HCT116 (cell line): ENCODE measurements at regions not wholly inside any gene's neighbourhood (a gene's known extent, or its start where the extent isn't known, plus 50 kb on each side); places are given as distances from the start of the nearest gene placed in this dataset.

ENCODE experiments used
- ATAC-seq: fragments of 200-7000 bp; cut with Tn5 transposase; 2 replicates; pipeline ENCODE4 v1.9.1; 2020; ENCODE audit warnings: mild to moderate bottlenecking, moderate library complexity
- BruUV-seq: library from RNA; stranded (reverse); fragments of 400-500 nt; replicated peaks from 2 replicates; lab custom pipeline; 2021; lab: Mats Ljungman, UMichigan
- CTCF ChIA-PET: fragments of 300-600 bp; sonication (Branson Sonifier 250); formaldehyde crosslinking; loops from one replicate; lab custom pipeline; 2021; ENCODE audit warnings: antibody characterized with exemption; lab: Charles Lee
- POLR2A ChIA-PET: fragments of 300-600, 350-600 bp; sonication (Branson Sonifier 250); formaldehyde crosslinking; loops from one replicate; lab custom pipeline; 2021; ENCODE audit warnings: antibody characterized with exemption; lab: Charles Lee
- RAD21 ChIA-PET, 2 experiments: fragments of 300-600 bp; sonication (Branson Sonifier 250); formaldehyde crosslinking; loops; one replicate each; lab custom pipeline; 2023; ENCODE audit warnings: low total read pairs in 2 of 2; ENCODE audit not compliant: uncharacterized antibody in 2 of 2, unreplicated experiment in 2 of 2, low non-redundant PET in 1 of 2; lab: Charles Lee
- DNase-seq: peaks from one replicate; pipeline ENCODE4 v3.0.0-alpha.2; 2010; ENCODE audit warnings: low read depth, low spot score
- H2AFZ ChIP-seq: fragments of 200-600 bp; shearing (Covaris generic), sonication (generic); 2 replicates; pipeline ENCODE4 v1.6.1; 2017; ENCODE audit warnings: low read depth, mixed run types, mixed read lengths, antibody characterized with exemption, low read length; ENCODE audit not compliant: poor library complexity, severe bottlenecking
- H3K27ac ChIP-seq: 2 replicates; pipeline ENCODE4 v1.5.1; 2012; ENCODE audit warnings: low read depth, low read length
- H3K27me3 ChIP-seq: fragments of 200-600 bp; sonication (generic); 2 replicates; pipeline ENCODE4 v1.6.1; 2016; ENCODE audit warnings: mixed run types, low read length, mixed read lengths; ENCODE audit not compliant: insufficient read depth
- H3K36me3 ChIP-seq, 2 experiments: fragments of 200-500 bp in 1 of 2; fragments of 200-600 bp in 1 of 2; sonication (Bioruptor generic) in 1 of 2; sonication (generic) in 1 of 2; 2 replicates each; pipeline versions ENCODE4 v1.5.1 to v1.6.1; 2014 to 2016; ENCODE audit warnings: low read length in 2 of 2, inconsistent platforms in 1 of 2, mixed read lengths in 1 of 2, mixed run types in 1 of 2; ENCODE audit not compliant: insufficient read depth in 2 of 2, control insufficient read depth in 1 of 2
- H3K4me1 ChIP-seq, 2 experiments: fragments of 200-600 bp in 1 of 2; sonication (generic) in 1 of 2; 2 replicates each; pipeline versions ENCODE4 v1.5.1 to v1.6.1; 2012 to 2017; ENCODE audit warnings: low read length in 2 of 2, inconsistent platforms in 1 of 2, mild to moderate bottlenecking in 1 of 2, mixed read lengths in 1 of 2, mixed run types in 1 of 2, moderate library complexity in 1 of 2; ENCODE audit not compliant: insufficient read depth in 2 of 2, control insufficient read depth in 1 of 2
- H3K4me2 ChIP-seq: fragments of 200-600 bp; sonication (generic); 2 replicates; pipeline ENCODE4 v1.6.1; 2017; ENCODE audit warnings: mixed run types, low read length, mixed read lengths
- H3K4me3 ChIP-seq, 2 experiments: fragments of 200-600 bp in 1 of 2; sonication (generic) in 1 of 2; replicated peaks in 1 of 2; 2 replicates each; pipeline ENCODE4 v1.5.1; 2011 to 2016; ENCODE audit warnings: low read length in 2 of 2, control low read depth in 1 of 2, low read depth in 1 of 2, mild to moderate bottlenecking in 1 of 2, mixed read lengths in 1 of 2, mixed run types in 1 of 2
- H3K79me2 ChIP-seq: fragments of 200-600 bp; sonication (generic); 2 replicates; pipeline ENCODE4 v1.6.1; 2017; ENCODE audit warnings: mild to moderate bottlenecking, mixed run types, low read length, moderate library complexity, mixed read lengths; ENCODE audit not compliant: insufficient read depth
- H3K9ac ChIP-seq: fragments of 200-600 bp; sonication (generic); 2 replicates; pipeline ENCODE4 v1.6.1; 2016; ENCODE audit warnings: low read length, mixed read lengths
- H3K9me2 ChIP-seq: fragments of 200-600 bp; sonication (generic), shearing (Covaris generic); 2 replicates; pipeline ENCODE4 v1.6.1; 2017; ENCODE audit warnings: mixed run types, mild to moderate bottlenecking, moderate library complexity; ENCODE audit not compliant: insufficient read depth
- H3K9me3 ChIP-seq, 2 experiments: fragments of 200-500 bp in 1 of 2; fragments of 200-600 bp in 1 of 2; sonication (Bioruptor generic) in 1 of 2; sonication (generic) in 1 of 2; 2 replicates each; pipeline ENCODE4 v1.6.1; 2014 to 2017; ENCODE audit warnings: low read length in 2 of 2, mixed read lengths in 2 of 2, inconsistent platforms in 1 of 2, low read depth in 1 of 2, mild to moderate bottlenecking in 1 of 2, mixed run types in 1 of 2, moderate library complexity in 1 of 2; ENCODE audit not compliant: control insufficient read depth in 1 of 2, insufficient read depth in 1 of 2
- H4K20me1 ChIP-seq: fragments of 200-600 bp; sonication (generic), shearing (Covaris generic); 2 replicates; pipeline ENCODE4 v1.6.1; 2017; ENCODE audit warnings: mixed run types, mild to moderate bottlenecking, moderate library complexity; ENCODE audit not compliant: insufficient read depth
- ATF3 ChIP-seq: IDR thresholded peaks from 2 replicates; pipeline ENCODE4 v1.6.1; 2012
- CEBPB ChIP-seq: IDR thresholded peaks from 2 replicates; pipeline ENCODE4 v1.6.1; 2012; ENCODE audit warnings: low read depth
- CTCF ChIP-seq, 3 experiments: fragments of 200-600 bp in 1 of 3; sonication (generic) in 1 of 3; IDR thresholded peaks in 2 of 3; conservative IDR thresholded peaks in 1 of 3; 2 replicates each; pipeline ENCODE4 v1.5.1; 2012 to 2017; ENCODE audit warnings: low read depth in 2 of 3, low read length in 2 of 3, antibody characterized with exemption in 1 of 3, borderline replicate concordance in 1 of 3, control low read depth in 1 of 3, mild to moderate bottlenecking in 1 of 3, mixed read lengths in 1 of 3, mixed run types in 1 of 3, moderate library complexity in 1 of 3; ENCODE audit not compliant: insufficient read depth in 1 of 3
- EGR1 ChIP-seq: IDR thresholded peaks from 2 replicates; pipeline ENCODE4 v1.6.1; 2012; ENCODE audit warnings: low read depth
- ELF1 ChIP-seq: IDR thresholded peaks from 2 replicates; pipeline ENCODE4 v1.6.1; 2012; ENCODE audit warnings: low read depth, borderline replicate concordance
- EZH2phosphoT487 ChIP-seq: fragments of 200-600 bp; IDR thresholded peaks from 2 replicates; pipeline ENCODE4 v1.6.1; 2018; ENCODE audit warnings: antibody characterized with exemption, borderline replicate concordance
- FOSL1 ChIP-seq: IDR thresholded peaks from 2 replicates; pipeline ENCODE4 v1.6.1; 2012; ENCODE audit warnings: low read depth
- JUND ChIP-seq: IDR thresholded peaks from 2 replicates; pipeline ENCODE4 v1.6.1; 2012
- POLR2AphosphoS5 ChIP-seq: IDR thresholded peaks from 2 replicates; pipeline ENCODE4 v1.6.1; 2011; ENCODE audit warnings: mild to moderate bottlenecking, low read depth, low read length, moderate library complexity
- RAD21 ChIP-seq: IDR thresholded peaks from 2 replicates; pipeline ENCODE4 v1.6.1; 2012; ENCODE audit warnings: low read depth, mild to moderate bottlenecking
- REST ChIP-seq: IDR thresholded peaks from 2 replicates; pipeline ENCODE4 v1.6.1; 2012; ENCODE audit warnings: low read depth
- SIN3A ChIP-seq: IDR thresholded peaks from 2 replicates; pipeline ENCODE4 v1.6.1; 2012; ENCODE audit warnings: low read depth
- SRF ChIP-seq: IDR thresholded peaks from 2 replicates; pipeline ENCODE4 v1.6.1; 2012; ENCODE audit warnings: low read depth
- ZBTB33 ChIP-seq: IDR thresholded peaks from 2 replicates; pipeline ENCODE4 v1.6.1; 2011; ENCODE audit warnings: mild to moderate bottlenecking, low read length, moderate library complexity; ENCODE audit not compliant: insufficient replicate concordance; ENCODE audit errors: extremely low read depth
- ZFX ChIP-seq: fragments of 450-650 bp; IDR thresholded peaks from 2 replicates; pipeline ENCODE4 v1.6.1; 2017
- intact Hi-C: fragments of 100-400 bp; cut with micrococcal nuclease; formaldehyde crosslinking; loops from 2 replicates; pipeline ENCODE4 v1.10.0; 2022

GRCh38 chr2:34950797-34951196, 1351.7 kb upstream of the FAM98A start:
- no peak overlapping the region for H3K4me3 ChIP-seq
- POLR2A ChIA-PET, result no interaction called here
- CTCF ChIA-PET, result no interaction called here
- H3K9ac ChIP-seq, result no peak overlapping the region
- H3K4me1 ChIP-seq, result no peaks in the 10 kb centered on the region
- RAD21 ChIA-PET, result no interaction called here
- no peaks in the 10 kb centered on the region for H4K20me1 ChIP-seq
- peaks cover 3 to 14% of the 10 kb centered on the region in 2 experiments; a peak in 2 of 4 replicates for H3K9me3 ChIP-seq
- no peaks in the 10 kb centered on the region for H3K36me3 ChIP-seq
- BruUV-seq, result no TSS peak
- no peak overlapping the region for H3K4me2 ChIP-seq
- DNase-seq (no peak), ATAC-seq (no peak)
- no peaks in the 10 kb centered on the region for H3K27me3 ChIP-seq
- intact Hi-C loops, result no loop called here
- H3K79me2 ChIP-seq, result no peaks in the 10 kb centered on the region
- no peak overlapping the region for H3K27ac ChIP-seq
- no peak overlapping the region for H2AFZ ChIP-seq
- no peaks in the 10 kb centered on the region for H3K9me2 ChIP-seq
- TF ChIP-seq ATF3 (no peak), SIN3A (no peak), EZH2phosphoT487 (no peak), POLR2AphosphoS5 (no peak), CEBPB (no peak), CTCF (IDR thresholded peaks at IDR 0.05 in 2 of 3, conservative IDR thresholded peaks at IDR 0.05 in 1 of 3; ENCODE audit: borderline replicate concordance in 1 of 3, insufficient read depth in 1 of 3, low read depth in 2 of 3, low read length in 2 of 3) (no peak), ZFX (no peak), ZBTB33 (no peak), REST (no peak), RAD21 (no peak), ELF1 (no peak), EGR1 (no peak), JUND (no peak), FOSL1 (no peak), SRF (no peak)
- TF ChIP-seq, all 23 proteins: peak for 0
